Neural crest cell (in vitro differentiated cells): ENCODE measurements at regions not wholly inside any gene's neighbourhood (a gene's known extent, or its start where the extent isn't known, plus 50 kb on each side); places are given as distances from the start of the nearest gene placed in this dataset.

Experiments
- DNase-seq: peaks from one replicate; pipeline ENCODE4 v3.0.0; 2021; ENCODE audit warnings: low read depth, mixed read lengths, low spot score
- H3K27ac Mint-ChIP-seq: one replicate; pipeline ENCODE4 v1.8.0; 2021; ENCODE audit warnings: mild to moderate bottlenecking, mixed read lengths; ENCODE audit not compliant: unreplicated experiment
- H3K27me3 Mint-ChIP-seq: 2 replicates; pipeline ENCODE4 v1.8.0; 2021; ENCODE audit warnings: low read depth, mild to moderate bottlenecking, mixed read lengths
- H3K36me3 Mint-ChIP-seq: 2 replicates; pipeline ENCODE4 v1.8.0; 2021; ENCODE audit warnings: low read depth, mild to moderate bottlenecking, mixed read lengths
- H3K4me1 Mint-ChIP-seq: 2 replicates; pipeline ENCODE4 v1.8.0; 2021; ENCODE audit warnings: mixed read lengths
- H3K4me3 Mint-ChIP-seq: one replicate; pipeline ENCODE4 v1.8.0; 2021; ENCODE audit warnings: mild to moderate bottlenecking, mixed read lengths
- H3K9me3 Mint-ChIP-seq: 2 replicates; pipeline ENCODE4 v1.8.0; 2021; ENCODE audit warnings: mixed read lengths
- CTCF ChIP-seq: fragments of 200-600 bp; sonication (generic); conservative IDR thresholded peaks from 2 replicates; pipeline ENCODE4 v1.5.0; 2021; ENCODE audit warnings: antibody characterized with exemption, mild to moderate bottlenecking

DNA sequence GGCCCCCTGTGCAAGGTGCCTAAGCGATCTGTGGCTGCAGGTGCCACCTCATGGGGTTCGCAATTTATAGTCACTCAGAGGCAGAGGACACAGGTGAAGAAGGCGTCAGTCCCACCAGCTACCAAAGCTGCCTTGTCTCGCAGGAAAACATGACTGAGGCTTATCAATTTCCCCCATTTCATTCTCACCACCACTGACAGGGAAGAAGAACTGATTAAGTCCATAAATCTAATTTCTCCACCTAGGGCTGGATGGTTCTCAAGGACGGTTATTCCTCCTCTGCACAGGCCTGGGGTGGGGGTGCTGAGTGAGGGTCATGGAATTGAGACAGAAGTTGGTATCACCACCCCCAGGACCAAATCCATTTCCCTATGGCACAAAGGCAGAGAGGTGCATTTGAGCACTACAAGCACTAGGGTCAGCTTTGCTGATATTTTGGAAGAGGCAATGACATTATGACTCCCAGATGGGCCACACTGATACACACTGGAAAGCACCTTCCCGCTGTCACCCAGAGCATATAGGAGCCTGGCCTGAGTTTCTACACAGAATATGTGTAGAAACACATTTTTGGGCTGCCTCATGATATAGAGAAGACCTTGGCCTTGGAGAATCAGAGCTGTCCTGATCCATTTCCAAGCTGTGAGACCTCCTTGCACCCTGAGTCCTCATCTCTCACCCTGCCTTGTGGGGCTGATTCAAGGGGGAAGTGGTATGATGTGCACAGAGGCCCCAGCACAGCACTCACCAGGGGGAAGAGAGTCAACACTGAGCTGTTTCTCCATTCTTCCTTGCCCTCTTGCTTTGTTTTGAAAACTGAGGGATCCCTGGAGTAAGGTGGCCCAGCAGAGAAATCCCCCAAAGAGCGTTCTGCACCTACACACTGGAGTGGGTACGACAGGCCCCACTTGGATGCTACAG is 59.4 kb downstream of the PITPNM2 start:
- H3K4me3 Mint-ChIP-seq = no peak overlapping the region
- no peak for TF ChIP-seq CTCF
- H3K27ac Mint-ChIP-seq = peak overlapping the region; percentile 52
- no peak for DNase-seq
- peaks cover 12% of the 10 kb centered on the region for H3K4me1 Mint-ChIP-seq
- H3K9me3 Mint-ChIP-seq = no peaks in the 10 kb centered on the region
- H3K27me3 Mint-ChIP-seq = no peaks in the 10 kb centered on the region
- H3K36me3 Mint-ChIP-seq = no peaks in the 10 kb centered on the region

DNA sequence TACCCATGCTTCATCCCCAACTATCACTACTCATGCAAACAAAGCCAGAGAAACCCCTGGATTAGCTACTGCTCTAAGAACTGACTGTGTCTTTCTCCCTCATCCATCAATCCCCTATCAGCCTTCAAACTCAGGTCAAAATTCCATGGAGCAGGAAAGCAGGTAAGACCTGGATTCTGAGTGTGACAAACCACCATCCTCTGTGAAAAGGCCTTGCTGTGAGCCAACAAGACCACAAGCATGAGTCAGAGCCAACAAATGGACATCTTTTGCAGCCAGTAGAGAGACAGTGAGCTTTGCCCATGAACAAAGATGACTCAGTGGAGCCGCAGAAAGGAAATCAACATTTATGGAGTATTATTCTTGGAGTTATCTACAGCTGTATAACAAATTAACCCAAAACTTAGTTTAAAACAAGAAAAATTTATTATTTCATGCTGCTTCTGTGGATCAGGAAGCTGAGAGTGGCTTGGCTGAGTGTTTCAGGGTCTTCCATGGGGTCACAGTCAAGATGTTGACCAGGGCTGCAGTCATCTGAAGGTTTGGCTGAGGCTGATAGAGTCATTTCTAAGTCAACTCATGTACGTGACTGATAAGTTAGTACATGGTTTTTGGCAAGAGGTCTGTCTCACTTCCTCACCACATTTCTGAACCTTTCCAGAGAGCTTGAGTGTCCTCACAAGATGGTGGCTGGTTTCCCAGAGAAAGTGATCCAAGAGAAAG is 61.1 kb downstream of the PITPNM2 start:
- DNase-seq = no peak
- Mint-ChIP-seq H3K4me1 (peaks cover 14% of the 10 kb centered on the region), H3K9me3 (no peaks in the 10 kb centered on the region), H3K27ac (no peak overlapping the region), H3K27me3 (no peaks in the 10 kb centered on the region), H3K4me3 (no peak overlapping the region), H3K36me3 (no peaks in the 10 kb centered on the region)
- no peak for TF ChIP-seq CTCF

GRCh38 chr12:123089140-123089539 is 61.8 kb downstream of the PITPNM2 start:
- TF ChIP-seq CTCF = no peak
- H3K4me1 Mint-ChIP-seq = peaks cover 10% of the 10 kb centered on the region
- no peak overlapping the region for H3K27ac Mint-ChIP-seq

DNA sequence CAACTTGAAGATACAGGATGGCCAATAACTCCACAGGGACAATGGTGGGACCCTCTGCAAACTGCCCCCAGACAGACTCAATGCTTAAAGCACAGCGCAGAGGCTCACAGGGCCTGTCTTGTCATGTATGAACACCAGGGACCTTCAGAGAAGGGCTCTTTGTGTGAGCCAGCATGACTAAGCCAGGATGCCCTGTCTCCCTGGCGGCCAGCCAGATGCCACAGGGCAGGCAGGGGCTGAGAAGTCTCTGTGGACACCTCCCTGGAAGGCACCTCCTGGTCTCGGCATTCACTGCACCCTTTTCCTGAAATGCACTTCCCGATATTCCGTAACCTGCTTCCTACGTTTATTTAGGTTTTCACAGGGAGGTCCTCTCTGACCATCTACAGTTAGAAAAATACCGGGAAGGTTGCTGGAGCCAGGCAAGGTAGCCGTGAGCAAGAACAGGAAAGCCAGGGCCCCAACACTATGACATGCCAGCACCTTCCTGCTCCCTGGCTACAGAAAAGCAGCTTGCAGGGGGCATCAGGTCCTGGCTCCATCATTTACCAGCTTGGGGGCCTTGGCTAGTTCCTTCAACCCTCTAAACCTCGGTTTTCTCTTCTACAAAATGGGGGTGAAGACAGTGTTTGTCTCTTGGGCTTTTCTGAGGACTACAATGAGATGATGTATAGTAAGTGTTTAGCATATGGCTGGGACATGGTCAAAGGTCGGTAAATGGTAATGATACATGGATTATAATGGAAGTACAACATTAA is 65.0 kb downstream of the PITPNM2 start:
- H3K27ac Mint-ChIP-seq = no peak overlapping the region
- H3K27me3 Mint-ChIP-seq = no peaks in the 10 kb centered on the region
- TF ChIP-seq CTCF = no peak
- DNase-seq = no peak
- H3K36me3 Mint-ChIP-seq = no peaks in the 10 kb centered on the region
- no peak overlapping the region for H3K4me3 Mint-ChIP-seq
- peaks cover 6% of the 10 kb centered on the region for H3K4me1 Mint-ChIP-seq
- no peaks in the 10 kb centered on the region for H3K9me3 Mint-ChIP-seq

More at GRCh38 chr12:123089140-123089539, 61.8 kb downstream of the PITPNM2 start:
- Mint-ChIP-seq H3K9me3 (no peaks in the 10 kb centered on the region), H3K36me3 (no peaks in the 10 kb centered on the region), H3K4me3 (no peak overlapping the region), H3K27me3 (no peaks in the 10 kb centered on the region)
- no peak for DNase-seq

DNA sequence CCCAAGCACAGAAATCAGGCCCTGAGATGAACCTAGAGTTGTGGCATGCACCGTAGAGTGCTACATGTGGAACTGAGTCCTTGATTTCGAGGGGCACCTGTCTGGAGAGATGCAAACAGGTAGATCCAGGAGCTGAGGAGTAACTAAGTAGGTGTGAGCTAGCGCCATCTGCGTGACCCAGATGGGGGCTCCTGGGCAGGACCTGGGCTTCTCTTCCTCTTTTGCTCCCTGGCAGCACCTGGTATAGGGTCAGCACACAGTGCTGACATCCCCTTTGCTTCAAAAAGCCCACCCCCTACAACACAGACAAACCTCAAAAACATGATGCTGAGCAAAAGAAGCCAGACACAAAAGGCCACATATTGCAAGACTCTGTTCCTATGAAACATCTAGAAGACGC is 65.8 kb downstream of the PITPNM2 start:
- Mint-ChIP-seq H3K27ac (no peak overlapping the region), H3K27me3 (no peaks in the 10 kb centered on the region), H3K4me1 (peaks cover 6% of the 10 kb centered on the region), H3K9me3 (no peaks in the 10 kb centered on the region), H3K4me3 (no peak overlapping the region), H3K36me3 (no peaks in the 10 kb centered on the region)
- no peak for DNase-seq
- TF ChIP-seq CTCF = no peak
